ENCODE measurements at regions not wholly inside any gene's neighbourhood (a gene's known extent, or its start where the extent isn't known, plus 50 kb on each side); places are given as distances from the start of the nearest gene placed in this dataset.
"Not testable (repeated sequence)": the region's sequence is repeated elsewhere in the genome, so short reads cannot be mapped to it uniquely, and the experiment has no call there.

GRCh38 chr10:2401459-2401858 lies 664.1 kb upstream of the ADARB2 start:
- in situ Hi-C loops (cut with HindIII; ENCODE audit: low sequenced_read_pairs) = no loop called here

GRCh38 chr10:2399482-2399881 lies 662.2 kb upstream of the ADARB2 start:
- in situ Hi-C loops (cut with HindIII; ENCODE audit: low sequenced_read_pairs) = no loop called here

GRCh38 chr10:2392145-2392812 lies 655.0 kb upstream of the ADARB2 start:
- in situ Hi-C loops (cut with HindIII; ENCODE audit: low sequenced_read_pairs) = no loop called here

GRCh38 chr10:2387672-2388071 lies 650.3 kb upstream of the ADARB2 start:
- in situ Hi-C loops (cut with HindIII; ENCODE audit: low sequenced_read_pairs) = no loop called here

- in situ Hi-C loops (cut with HindIII; ENCODE audit: low sequenced_read_pairs) = no loop called here
Measured at GRCh38 chr10:2387261-2387660, 649.9 kb upstream of the ADARB2 start.

GRCh38 chr10:2380218-2380617 lies 642.9 kb upstream of the ADARB2 start:
- in situ Hi-C loops (cut with HindIII; ENCODE audit: low sequenced_read_pairs) = no loop called here

GRCh38 chr10:2367083-2367482 lies 629.8 kb upstream of the ADARB2 start:
- in situ Hi-C loops (cut with HindIII; ENCODE audit: low sequenced_read_pairs) = no loop called here

GRCh38 chr10:2366264-2366931 lies 629.1 kb upstream of the ADARB2 start:
- in situ Hi-C loops (cut with HindIII; ENCODE audit: low sequenced_read_pairs) = no loop called here

- in situ Hi-C loops (cut with HindIII; ENCODE audit: low sequenced_read_pairs) = no loop called here
Measured at GRCh38 chr10:2362331-2362730, 625.0 kb upstream of the ADARB2 start.

- in situ Hi-C loops (cut with HindIII; ENCODE audit: low sequenced_read_pairs) = no loop called here
Measured at GRCh38 chr10:2358586-2358985, 621.3 kb upstream of the ADARB2 start.

GRCh38 chr10:2356670-2357069 lies 619.3 kb upstream of the ADARB2 start:
- in situ Hi-C loops (cut with HindIII; ENCODE audit: low sequenced_read_pairs) = no loop called here

GRCh38 chr10:2351566-2351965 lies 614.2 kb upstream of the ADARB2 start:
- in situ Hi-C loops (cut with HindIII; ENCODE audit: low sequenced_read_pairs) = no loop called here

- in situ Hi-C loops (cut with HindIII; ENCODE audit: low sequenced_read_pairs) = no loop called here
Measured at GRCh38 chr10:2342206-2342605, 604.9 kb upstream of the ADARB2 start.

GRCh38 chr10:2340831-2341647 lies 603.7 kb upstream of the ADARB2 start:
- in situ Hi-C loops (cut with HindIII; ENCODE audit: low sequenced_read_pairs) = no loop called here

GRCh38 chr10:2335626-2336025 lies 598.3 kb upstream of the ADARB2 start:
- in situ Hi-C loops (cut with HindIII; ENCODE audit: low sequenced_read_pairs) = no loop called here

GRCh38 chr10:2334575-2334974 lies 597.2 kb upstream of the ADARB2 start:
- in situ Hi-C loops (cut with HindIII; ENCODE audit: low sequenced_read_pairs) = loop anchor here (5.0 kb wide), 1 partner anchor 103 kb away; no protein-coding TSS in a partner anchor

- in situ Hi-C loops (cut with HindIII; ENCODE audit: low sequenced_read_pairs) = no loop called here
Measured at GRCh38 chr10:2329082-2329481, 591.8 kb upstream of the ADARB2 start.

- in situ Hi-C loops (cut with HindIII; ENCODE audit: low sequenced_read_pairs) = no loop called here
Measured at GRCh38 chr10:2326411-2326810, 589.1 kb upstream of the ADARB2 start.

- in situ Hi-C loops (cut with HindIII; ENCODE audit: low sequenced_read_pairs) = not testable (repeated sequence)
Measured at GRCh38 chr10:2315045-2315485, 577.7 kb upstream of the ADARB2 start.

GRCh38 chr10:2306081-2306480 lies 568.8 kb upstream of the ADARB2 start:
- in situ Hi-C loops (cut with HindIII; ENCODE audit: low sequenced_read_pairs) = no loop called here

GRCh38 chr10:2303169-2303568 lies 565.8 kb upstream of the ADARB2 start:
- in situ Hi-C loops (cut with HindIII; ENCODE audit: low sequenced_read_pairs) = no loop called here

GRCh38 chr10:2301227-2301626 lies 563.9 kb upstream of the ADARB2 start:
- in situ Hi-C loops (cut with HindIII; ENCODE audit: low sequenced_read_pairs) = no loop called here
